Esophagus squamous epithelium (tissue), 5 donors: ENCODE measurements at regions not wholly inside any gene's neighbourhood (a gene's known extent, or its start where the extent isn't known, plus 50 kb on each side); places are given as distances from the start of the nearest gene placed in this dataset.

ENCODE experiments used
- DNase-seq: peaks from one replicate; lab custom pipeline; 2025; lab: John Stamatoyannopoulos, UW
- H3K27ac ChIP-seq, 4 donors: fragments of 200-600 bp; sonication (generic); one replicate each; pipeline ENCODE4 v1.5.1; 2016 to 2019; ENCODE audit warnings: mild to moderate bottlenecking in 1 of 4
- H3K27me3 ChIP-seq, 4 donors: fragments of 200-600 bp; sonication (generic); 1 replicate in 3 of 4; 2 replicates in 1 of 4; pipeline versions ENCODE4 v1.5.1 to v1.6.0; 2017 to 2021; ENCODE audit warnings: antibody characterized with exemption in 1 of 4
- H3K36me3 ChIP-seq, 3 donors: fragments of 200-600 bp; sonication (generic); one replicate each; pipeline ENCODE4 v1.5.1; 2016 to 2019
- H3K4me1 ChIP-seq, 3 donors: fragments of 200-600 bp; sonication (generic); one replicate each; pipeline ENCODE4 v1.5.1; 2017 to 2019
- H3K4me3 ChIP-seq, 4 donors: fragments of 200-600 bp; sonication (generic); 1 replicate in 3 of 4; 2 replicates in 1 of 4; pipeline ENCODE4 v1.5.1; 2016 to 2019; ENCODE audit warnings: mild to moderate bottlenecking in 2 of 4, moderate library complexity in 1 of 4
- H3K9me3 ChIP-seq, 3 donors: fragments of 200-600 bp; sonication (generic); one replicate each; pipeline ENCODE4 v1.5.1; 2016 to 2019
- CTCF ChIP-seq, 6 experiments: fragments of 450-650 bp in 4 of 6; fragments of 200-600 bp in 2 of 6; sonication (generic) in 2 of 6; IDR thresholded peaks; one replicate each; pipeline ENCODE4 v1.5.1; 2016 to 2019; ENCODE audit warnings: antibody characterized with exemption in 6 of 6, mild to moderate bottlenecking in 4 of 6, moderate library complexity in 4 of 6
- POLR2A ChIP-seq, 4 donors: fragments of 450-650 bp; IDR thresholded peaks; one replicate each; pipeline ENCODE4 v1.6.1; 2017; ENCODE audit warnings: antibody characterized with exemption in 4 of 4, mild to moderate bottlenecking in 4 of 4, moderate library complexity in 3 of 4
- WGBS, 2 donors: methylation state at CpG; one replicate each; pipeline ENCODE4 v1.1.5; 2018; 5-methylcytosine and 5-hydroxymethylcytosine counted together
- intact Hi-C: fragments of 100-400 bp; cut with DNase I; formaldehyde crosslinking; loops from one replicate; pipeline ENCODE4 v1.15.0; 2022
- donor health status: DM: yes; HTN: yes; CAD: no.

- no peaks in the 10 kb centered on the region for H3K27me3 ChIP-seq
- no peak overlapping the region for H3K4me3 ChIP-seq
- 63 to 87% methylated on average over 3 of the region's 3 CpGs for WGBS, 2 donors
- H3K36me3 ChIP-seq, result no peaks in the 10 kb centered on the region
- H3K4me1 ChIP-seq, result no peaks in the 10 kb centered on the region
- intact Hi-C loops, result no loop called here
- no peak for TF ChIP-seq CTCF (IDR thresholded peaks at IDR 0.05)
- no peak for TF ChIP-seq POLR2A (IDR thresholded peaks at IDR 0.05)
- H3K27ac ChIP-seq, result no peak overlapping the region
- no peak for DNase-seq
- H3K9me3 ChIP-seq, result no peaks in the 10 kb centered on the region
These were observed 427.9 kb upstream of the B3GALT2 start for GRCh38 chr1:193614275-193614674.

GRCh38 chr1:193613041-193613440 lies 426.6 kb upstream of the B3GALT2 start:
- Histone ChIP-seq H3K27me3 (no peaks in the 10 kb centered on the region), H3K4me3 (no peak overlapping the region), H3K4me1 (no peaks in the 10 kb centered on the region), H3K27ac (no peak overlapping the region), H3K9me3 (no peaks in the 10 kb centered on the region), H3K36me3 (no peaks in the 10 kb centered on the region)
- TF ChIP-seq CTCF (IDR thresholded peaks at IDR 0.05), result no peak
- no peak for TF ChIP-seq POLR2A (IDR thresholded peaks at IDR 0.05)
- WGBS, 2 donors, result 80 to 81% methylated on average over 2 of the region's 2 CpGs
- no peak for DNase-seq
- intact Hi-C loops, result no loop called here

- 56 to 75% methylated on average over 2 of the region's 2 CpGs for WGBS, 2 donors
- DNase-seq, result no peak
- Histone ChIP-seq H3K4me3 (no peak overlapping the region), H3K27ac (no peak overlapping the region), H3K36me3 (no peaks in the 10 kb centered on the region), H3K4me1 (no peaks in the 10 kb centered on the region), H3K27me3 (no peaks in the 10 kb centered on the region), H3K9me3 (no peaks in the 10 kb centered on the region)
- TF ChIP-seq POLR2A (IDR thresholded peaks at IDR 0.05), result no peak
- TF ChIP-seq CTCF (IDR thresholded peaks at IDR 0.05), result no peak
- intact Hi-C loops, result loop anchor here (10.0 kb wide), 1 partner anchor 195 kb away; no protein-coding TSS in a partner anchor
These were observed 423.2 kb upstream of the B3GALT2 start for GRCh38 chr1:193609592-193609991.

GRCh38 chr1:193607787-193608186 lies 421.4 kb upstream of the B3GALT2 start:
- no peaks in the 10 kb centered on the region for H3K27me3 ChIP-seq
- WGBS, 2 donors, result 79 to 88% methylated on average over 3 of the region's 3 CpGs
- H3K4me1 ChIP-seq, result no peaks in the 10 kb centered on the region
- intact Hi-C loops, result loop anchor here (10.0 kb wide), 1 partner anchor 193 kb away; no protein-coding TSS in a partner anchor
- no peak for TF ChIP-seq CTCF (IDR thresholded peaks at IDR 0.05)
- H3K4me3 ChIP-seq, result no peak overlapping the region
- no peak for DNase-seq
- H3K27ac ChIP-seq, result no peak overlapping the region
- H3K36me3 ChIP-seq, result no peaks in the 10 kb centered on the region
- H3K9me3 ChIP-seq, result no peaks in the 10 kb centered on the region

GRCh38 chr1:193606035-193606434 lies 419.6 kb upstream of the B3GALT2 start:
- intact Hi-C loops, result loop anchor here (10.0 kb wide), 1 partner anchor 191 kb away; no protein-coding TSS in a partner anchor
- WGBS, 2 donors, result 83 to 86% methylated on average over 5 of the region's 5 CpGs
- no peak for DNase-seq
- H3K36me3 ChIP-seq, result no peaks in the 10 kb centered on the region
- TF ChIP-seq POLR2A (IDR thresholded peaks at IDR 0.05) (no peak), CTCF (IDR thresholded peaks at IDR 0.05) (no peak)
- no peak overlapping the region for H3K27ac ChIP-seq
- no peak overlapping the region for H3K4me3 ChIP-seq
- H3K27me3 ChIP-seq, result no peaks in the 10 kb centered on the region
- H3K4me1 ChIP-seq, result no peaks in the 10 kb centered on the region
- no peaks in the 10 kb centered on the region for H3K9me3 ChIP-seq
